K562 (cell line): ENCODE measurements at regions not wholly inside any gene's neighbourhood (a gene's known extent, or its start where the extent isn't known, plus 50 kb on each side); places are given as distances from the start of the nearest gene placed in this dataset.

Source experiments
- ATAC-seq: fragments of 200-7000 bp; cut with Tn5 transposase; 3 replicates; pipeline ENCODE4 v1.9.1; 2020; ENCODE audit warnings: moderate library complexity
- BruUV-seq: library from RNA; stranded (reverse); fragments of 400-500 nt; replicated peaks from 2 replicates; lab custom pipeline; 2021; lab: Mats Ljungman, UMichigan
- CTCF ChIA-PET: fragments of 300-600 bp; formaldehyde crosslinking; extraction: SDS; loops from one replicate; lab custom pipeline; 2021; ENCODE audit warnings: low intra/inter-chr PET ratio; lab: Yijun Ruan, JAX
- POLR2A ChIA-PET: fragments of 300-600, 350-650 bp; sonication (Branson Sonifier 250); formaldehyde crosslinking; extraction: SDS; loops from one replicate; lab custom pipeline; 2021; ENCODE audit warnings: antibody characterized with exemption, inconsistent platforms; lab: Yijun Ruan, JAX
- DNase-seq, 4 experiments: peaks; one replicate each; pipeline versions ENCODE4 v3.0.0 to v3.0.0-alpha.2; 2011 to 2018; ENCODE audit warnings: low spot score in 3 of 4, mixed read lengths in 3 of 4; ENCODE audit errors: extremely low read depth in 1 of 4
- FAIRE-seq: peaks from 2 replicates; lab custom pipeline; 2011; peaks lifted over from hg19 to GRCh38; lab: Jason Lieb, UNC
- H2AFZ ChIP-seq: 2 replicates; pipeline ENCODE4 v1.6.0; 2011; ENCODE audit warnings: low read depth, low read length, control low read depth, inconsistent platforms
- H3K27ac ChIP-seq: fragments of 200-600 bp; 3 replicates; pipeline ENCODE4 v1.8.0; 2011; ENCODE audit warnings: low read depth, mild to moderate bottlenecking, control low read depth, inconsistent platforms, low read length, moderate library complexity, mixed read lengths; ENCODE audit errors: extremely low read depth
- H3K27me3 ChIP-seq, 2 experiments: fragments of 300-600 bp in 1 of 2; 2 replicates in 1 of 2; 3 replicates in 1 of 2; pipeline versions ENCODE4 v1.6.0 to v1.8.0; 2011; ENCODE audit warnings: inconsistent platforms in 2 of 2, low read length in 2 of 2, mild to moderate bottlenecking in 1 of 2, mixed read lengths in 1 of 2, moderate library complexity in 1 of 2; ENCODE audit not compliant: control insufficient read depth in 2 of 2, insufficient read depth in 2 of 2
- H3K36me3 ChIP-seq: fragments of 300-600 bp; 3 replicates; pipeline ENCODE4 v1.8.0; 2011; ENCODE audit warnings: mild to moderate bottlenecking, low read length, inconsistent platforms; ENCODE audit not compliant: control insufficient read depth, insufficient read depth
- H3K4me1 ChIP-seq, 2 experiments: fragments of 200-600 bp in 1 of 2; replicated peaks in 1 of 2; 2 replicates in 1 of 2; 3 replicates in 1 of 2; pipeline versions ENCODE4 v1.5.1 to v1.8.0; 2011; ENCODE audit warnings: inconsistent platforms in 2 of 2, low read length in 2 of 2, mild to moderate bottlenecking in 1 of 2, mixed read lengths in 1 of 2, moderate library complexity in 1 of 2; ENCODE audit not compliant: control insufficient read depth in 2 of 2, insufficient read depth in 2 of 2
- H3K4me2 ChIP-seq: 2 replicates; pipeline ENCODE4 v1.6.1; 2011; ENCODE audit warnings: low read length, control low read depth, inconsistent platforms, mixed read lengths; ENCODE audit not compliant: insufficient read depth
- H3K4me3 ChIP-seq: fragments of 200-600 bp; sonication (generic), shearing (Covaris generic); 2 replicates; pipeline ENCODE4 v1.5.1; 2016; ENCODE audit warnings: control low read depth, inconsistent platforms
- H3K79me2 ChIP-seq: fragments of 200-600 bp; 3 replicates; pipeline ENCODE4 v1.8.0; 2011; ENCODE audit warnings: low read length, inconsistent platforms; ENCODE audit not compliant: control insufficient read depth, insufficient read depth
- H3K9ac ChIP-seq, 2 experiments: 2 replicates each; pipeline versions ENCODE4 v1.6.0 to v1.6.1; 2011; ENCODE audit warnings: low read depth in 2 of 2, low read length in 2 of 2, control low read depth in 1 of 2, inconsistent platforms in 1 of 2, mild to moderate bottlenecking in 1 of 2, mixed read lengths in 1 of 2; ENCODE audit not compliant: insufficient read depth in 1 of 2
- H3K9me1 ChIP-seq: one replicate; pipeline ENCODE4 v1.6.0; 2011; ENCODE audit warnings: inconsistent platforms, mild to moderate bottlenecking, low read length, moderate library complexity; ENCODE audit not compliant: control insufficient read depth, insufficient read depth
- H3K9me3 ChIP-seq: replicated peaks from 2 replicates; pipeline ENCODE4 v1.5.1; 2011; ENCODE audit warnings: low read depth, low read length, inconsistent platforms; ENCODE audit not compliant: control insufficient read depth, insufficient read depth
- H4K20me1 ChIP-seq: replicated peaks from 2 replicates; pipeline ENCODE4 v1.6.1; 2011; ENCODE audit warnings: low read length, inconsistent platforms, mixed read lengths; ENCODE audit not compliant: control insufficient read depth, insufficient read depth
- AFF1 ChIP-seq, 2 experiments: fragments of 450-650 bp; IDR thresholded peaks; 2 replicates each; pipeline ENCODE4 v1.6.1; 2018; ENCODE audit warnings: mild to moderate bottlenecking in 2 of 2, low read depth in 1 of 2; ENCODE audit not compliant: partially characterized antibody in 2 of 2
- CC2D1A ChIP-seq: fragments of 450-650 bp; IDR thresholded peaks from 2 replicates; pipeline ENCODE4 v1.6.1; 2017; ENCODE audit warnings: mild to moderate bottlenecking
- CTCF ChIP-seq, 3 experiments: IDR thresholded peaks in 2 of 3; conservative IDR thresholded peaks in 1 of 3; 2 replicates each; pipeline ENCODE4 v1.5.1; 2011 to 2012; ENCODE audit warnings: low read length in 3 of 3, mild to moderate bottlenecking in 3 of 3, control low read depth in 2 of 3, improper control_type of control experiment in 1 of 3, inconsistent platforms in 1 of 3, low read depth in 1 of 3, mixed read lengths in 1 of 3, moderate library complexity in 1 of 3; ENCODE audit not compliant: insufficient read depth in 2 of 3
- DEAF1 ChIP-seq: fragments of 450-650 bp; formaldehyde crosslinking; IDR thresholded peaks from 2 replicates; pipeline ENCODE4 v1.4.0; 2020; ENCODE audit warnings: mild to moderate bottlenecking, moderate library complexity
- POLR3A ChIP-seq: IDR thresholded peaks from 2 replicates; pipeline ENCODE4 v1.6.1; 2011; ENCODE audit warnings: borderline replicate concordance, mild to moderate bottlenecking, moderate library complexity; ENCODE audit not compliant: insufficient read length, insufficient read depth; ENCODE audit errors: extremely low read depth
- PRMT5 ChIP-seq: sonication (generic); formaldehyde crosslinking; IDR thresholded peaks from 2 replicates; pipeline ENCODE4 v1.5.0; 2020; ENCODE audit warnings: missing genetic modification reagents
- RAD21 ChIP-seq, 2 experiments: fragments of 250-450 bp in 1 of 2; fragments of 450-650 bp in 1 of 2; sonication (Bioruptor Pico) in 1 of 2; formaldehyde crosslinking in 1 of 2; IDR thresholded peaks in 1 of 2; conservative IDR thresholded peaks in 1 of 2; 2 replicates each; pipeline versions ENCODE4 v1.4.0 to v1.8.0; 2020 to 2022; ENCODE audit warnings: mild to moderate bottlenecking in 2 of 2, moderate library complexity in 1 of 2
- SMC3 ChIP-seq: conservative IDR thresholded peaks from 2 replicates; pipeline ENCODE4 v1.6.1; 2011; ENCODE audit warnings: low read depth, low read length, improper control_type of control experiment; ENCODE audit not compliant: insufficient read depth
- ZBTB2 ChIP-seq: fragments of 450-650 bp; IDR thresholded peaks from 2 replicates; pipeline ENCODE4 v1.6.1; 2016; ENCODE audit warnings: antibody characterized with exemption
- ZNF24 ChIP-seq: fragments of 450-650 bp; IDR thresholded peaks from 2 replicates; pipeline ENCODE4 v1.6.1; 2016
- WGBS: fragments of 100-300 bp; shearing (Covaris generic); methylation state at CpG from one replicate; pipeline ENCODE4 v1.1.6; 2016; ENCODE audit warnings: low coverage, mixed read lengths; ENCODE audit not compliant: insufficient coverage; ENCODE audit errors: missing lambda C conversion rate; 5-methylcytosine and 5-hydroxymethylcytosine counted together
- in situ Hi-C: fragments of 300-500 bp; cut with MboI; formaldehyde crosslinking; loops from 4 replicates; pipeline ENCODE4 v1.15.0; 2018; ENCODE audit warnings: inconsistent platforms, mixed read lengths
- intact Hi-C: fragments of 100-400 bp; cut with micrococcal nuclease; formaldehyde crosslinking; loops from 2 replicates; pipeline ENCODE4 v1.14.2; 2022

- Histone ChIP-seq H3K9me1 (no peaks in the 10 kb centered on the region), H3K4me3 (no peak overlapping the region), H4K20me1 (no peaks in the 10 kb centered on the region), H3K4me2 (no peak overlapping the region), H3K9me3 (no peaks in the 10 kb centered on the region), H3K27ac (no peak overlapping the region), H3K36me3 (no peaks in the 10 kb centered on the region), H2AFZ (no peak overlapping the region), H3K9ac (no peak overlapping the region), H3K27me3 (no peaks in the 10 kb centered on the region), H3K79me2 (no peaks in the 10 kb centered on the region), H3K4me1 (no peaks in the 10 kb centered on the region)
- in situ Hi-C loops (no loop called here), intact Hi-C loops (loop anchor here (1.0 to 5.0 kb wide), 3 partner anchors 430 to 790 kb away; no protein-coding TSS in a partner anchor)
- WGBS, result 0% methylated on average over 1 of the region's 1 CpG
- no peak for FAIRE-seq
- peak in 2 of 4 experiments; percentile 24 to 29 for DNase-seq
- ChIA-PET CTCF (interaction anchor here (1.5 kb wide), 1 partner anchor 486 kb away, joined by 7 read pairs; no protein-coding TSS in a partner anchor), POLR2A (interaction anchor here (0.6 to 1.0 kb wide), 5 partner anchors 10 to 306 kb away, joined by 3 to 4 read pairs (median 3); no protein-coding TSS in a partner anchor)
- no TSS peak for BruUV-seq
- peak; percentile 90 for ATAC-seq
- TF ChIP-seq PRMT5 (CRISPR knock-in tag), result no peak
- TF ChIP-seq ZBTB2, result no peak
- 0 out of 2 replicates have a peak, but pooled peaks have one; percentile 31 for TF ChIP-seq SMC3
- no peak for TF ChIP-seq ZNF24
- no peak for TF ChIP-seq AFF1 (IDR thresholded peaks at IDR 0.05; ENCODE audit: low read depth in 1 of 2, partially characterized antibody in 2 of 2)
- no peak for TF ChIP-seq POLR3A
- TF ChIP-seq RAD21 (CRISPR knock-in tag; conservative IDR thresholded peaks at IDR 0.05 in 1 of 2, IDR thresholded peaks at IDR 0.05 in 1 of 2), result peak; percentile 48 to 70
- peak; percentile 36; the same call in 1 of the 2 replicates for TF ChIP-seq CC2D1A
- TF ChIP-seq DEAF1 (CRISPR knock-in tag), result peak; percentile 52
- peak; percentile 35 to 65 (median 59); a peak in 4 of 6 replicates for TF ChIP-seq CTCF (IDR thresholded peaks at IDR 0.05 in 2 of 3, conservative IDR thresholded peaks at IDR 0.05 in 1 of 3; ENCODE audit: insufficient read depth in 2 of 3, low read depth in 1 of 3, low read length in 3 of 3)
Observed at GRCh38 chr4:138522366-138522765, 280.2 kb upstream of the SLC7A11 start.
